Sigmoid colon (tissue), 4 donors: ENCODE measurements at regions not wholly inside any gene's neighbourhood (a gene's known extent, or its start where the extent isn't known, plus 50 kb on each side); places are given as distances from the start of the nearest gene placed in this dataset.

ENCODE experiments used
- POLR2A ChIP-seq, 2 donors: fragments of 450-650 bp; IDR thresholded peaks; one replicate each; pipeline ENCODE4 v1.6.1; 2016; ENCODE audit warnings: antibody characterized with exemption in 2 of 2, mild to moderate bottlenecking in 2 of 2, moderate library complexity in 2 of 2
- POLR2AphosphoS5 ChIP-seq, 4 donors: sonication (generic); formaldehyde crosslinking; IDR thresholded peaks; one replicate each; pipeline ENCODE4 v1.6.1; 2017; ENCODE audit warnings: antibody characterized with exemption in 4 of 4
- TF ChIP-seq, protein P1 (sequence below), 4 experiments: fragments of 450-650 bp in 3 of 4; fragments of 200-600 bp in 1 of 4; IDR thresholded peaks; one replicate each; pipeline ENCODE4 v1.5.1; 2016 to 2019; ENCODE audit warnings: antibody characterized with exemption in 4 of 4, mild to moderate bottlenecking in 3 of 4, moderate library complexity in 2 of 4

DNA sequence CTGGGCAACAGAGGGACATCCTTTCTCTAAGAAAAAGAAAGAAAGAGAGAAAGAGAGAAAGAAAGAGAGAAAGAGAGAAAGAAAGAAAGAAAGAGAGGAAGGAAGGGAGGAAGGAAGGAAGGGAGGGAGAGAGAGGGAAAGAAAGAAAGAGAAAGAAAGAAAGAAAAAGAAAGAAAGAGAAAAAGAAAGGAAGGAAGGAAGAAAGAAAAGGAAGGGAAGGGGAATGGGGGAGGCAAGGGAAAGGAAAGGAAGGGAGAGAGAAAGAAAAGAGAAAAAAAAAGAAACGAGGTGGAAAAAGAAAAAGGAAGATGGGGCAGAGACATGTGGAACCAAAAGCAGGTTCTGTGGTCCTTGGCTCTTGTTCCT lies 82.9 kb upstream of the SMNDC1 start:
- TF ChIP-seq, protein P1, sequence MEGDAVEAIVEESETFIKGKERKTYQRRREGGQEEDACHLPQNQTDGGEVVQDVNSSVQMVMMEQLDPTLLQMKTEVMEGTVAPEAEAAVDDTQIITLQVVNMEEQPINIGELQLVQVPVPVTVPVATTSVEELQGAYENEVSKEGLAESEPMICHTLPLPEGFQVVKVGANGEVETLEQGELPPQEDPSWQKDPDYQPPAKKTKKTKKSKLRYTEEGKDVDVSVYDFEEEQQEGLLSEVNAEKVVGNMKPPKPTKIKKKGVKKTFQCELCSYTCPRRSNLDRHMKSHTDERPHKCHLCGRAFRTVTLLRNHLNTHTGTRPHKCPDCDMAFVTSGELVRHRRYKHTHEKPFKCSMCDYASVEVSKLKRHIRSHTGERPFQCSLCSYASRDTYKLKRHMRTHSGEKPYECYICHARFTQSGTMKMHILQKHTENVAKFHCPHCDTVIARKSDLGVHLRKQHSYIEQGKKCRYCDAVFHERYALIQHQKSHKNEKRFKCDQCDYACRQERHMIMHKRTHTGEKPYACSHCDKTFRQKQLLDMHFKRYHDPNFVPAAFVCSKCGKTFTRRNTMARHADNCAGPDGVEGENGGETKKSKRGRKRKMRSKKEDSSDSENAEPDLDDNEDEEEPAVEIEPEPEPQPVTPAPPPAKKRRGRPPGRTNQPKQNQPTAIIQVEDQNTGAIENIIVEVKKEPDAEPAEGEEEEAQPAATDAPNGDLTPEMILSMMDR (IDR thresholded peaks at IDR 0.05) = no peak
- no peak for TF ChIP-seq POLR2AphosphoS5 (IDR thresholded peaks at IDR 0.05)
- no peak for TF ChIP-seq POLR2A (IDR thresholded peaks at IDR 0.05)
